ENCODE measurements at regions not wholly inside any gene's neighbourhood (a gene's known extent, or its start where the extent isn't known, plus 50 kb on each side); places are given as distances from the start of the nearest gene placed in this dataset.
A peak's percentile ranks its signal among the peaks of the same experiment; 100 is the strongest.

DNA sequence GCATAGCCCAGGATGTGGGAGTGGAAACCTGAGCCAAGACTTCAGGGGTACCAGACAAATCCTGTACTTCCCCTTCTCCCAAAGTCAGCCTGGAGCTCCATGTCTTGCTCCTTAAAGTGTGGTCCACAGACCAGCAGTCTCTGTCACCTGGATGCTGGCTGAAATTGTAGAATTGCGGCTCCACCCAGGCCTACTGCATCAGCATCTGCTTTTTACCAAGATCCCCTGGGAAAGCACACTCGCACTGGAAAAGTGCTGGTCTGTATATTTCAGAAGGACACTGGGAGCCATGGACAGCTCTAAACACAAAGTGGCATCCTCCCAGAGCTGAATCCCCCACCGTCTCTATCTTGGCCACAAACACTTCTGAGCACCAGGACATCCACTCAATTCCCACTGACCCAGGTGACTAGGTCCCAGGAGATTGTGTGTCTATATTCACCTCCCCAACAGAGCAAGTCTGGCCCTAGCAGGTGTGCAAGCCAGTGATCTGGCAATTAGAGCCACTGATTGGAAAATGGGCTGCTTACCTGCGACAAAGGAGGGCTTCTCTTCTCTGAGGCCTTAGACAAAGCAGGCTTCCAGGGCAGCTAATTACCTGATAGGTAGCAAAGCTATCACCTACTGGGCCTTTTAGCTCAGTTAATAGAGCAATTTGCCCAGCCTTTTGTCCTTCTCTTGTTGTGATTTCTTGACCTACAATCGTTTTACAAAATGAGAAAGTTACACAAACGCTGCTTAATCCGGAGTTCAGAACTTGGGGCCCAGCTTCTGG, 443.3 kb downstream of the MN1 start:
- Histone ChIP-seq H3K36me3 (replicated peaks; ENCODE audit: low read depth, low read length) (no peaks in the 10 kb centered on the region), H3K9ac (ENCODE audit: low read length) (no peak overlapping the region), H3K27me3 (ENCODE audit: low read depth, low read length) (peaks cover 12% of the 10 kb centered on the region; the same call in 1 of the 2 replicates), H4K20me1 (ENCODE audit: insufficient read depth, low read length) (no peaks in the 10 kb centered on the region), H3K79me2 (ENCODE audit: low read length) (no peaks in the 10 kb centered on the region), H3K4me2 (ENCODE audit: low read length) (no peak overlapping the region), H3K4me3 (ENCODE audit: low read length) (no peak overlapping the region), H3K9me3 (ENCODE audit: insufficient read depth, low read length) (peaks cover 11% of the 10 kb centered on the region), H2AFZ (ENCODE audit: low read depth, low read length) (no peak overlapping the region), H3K4me1 (ENCODE audit: low read length) (no peaks in the 10 kb centered on the region), H3K27ac (ENCODE audit: low read length) (no peak overlapping the region)
- TF ChIP-seq, protein P1, sequence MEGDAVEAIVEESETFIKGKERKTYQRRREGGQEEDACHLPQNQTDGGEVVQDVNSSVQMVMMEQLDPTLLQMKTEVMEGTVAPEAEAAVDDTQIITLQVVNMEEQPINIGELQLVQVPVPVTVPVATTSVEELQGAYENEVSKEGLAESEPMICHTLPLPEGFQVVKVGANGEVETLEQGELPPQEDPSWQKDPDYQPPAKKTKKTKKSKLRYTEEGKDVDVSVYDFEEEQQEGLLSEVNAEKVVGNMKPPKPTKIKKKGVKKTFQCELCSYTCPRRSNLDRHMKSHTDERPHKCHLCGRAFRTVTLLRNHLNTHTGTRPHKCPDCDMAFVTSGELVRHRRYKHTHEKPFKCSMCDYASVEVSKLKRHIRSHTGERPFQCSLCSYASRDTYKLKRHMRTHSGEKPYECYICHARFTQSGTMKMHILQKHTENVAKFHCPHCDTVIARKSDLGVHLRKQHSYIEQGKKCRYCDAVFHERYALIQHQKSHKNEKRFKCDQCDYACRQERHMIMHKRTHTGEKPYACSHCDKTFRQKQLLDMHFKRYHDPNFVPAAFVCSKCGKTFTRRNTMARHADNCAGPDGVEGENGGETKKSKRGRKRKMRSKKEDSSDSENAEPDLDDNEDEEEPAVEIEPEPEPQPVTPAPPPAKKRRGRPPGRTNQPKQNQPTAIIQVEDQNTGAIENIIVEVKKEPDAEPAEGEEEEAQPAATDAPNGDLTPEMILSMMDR (IDR thresholded peaks at IDR 0.05; ENCODE audit: low read depth, low read length), result no peak
- no peak for TF ChIP-seq EZH2phosphoT487 (IDR thresholded peaks at IDR 0.05; ENCODE audit: low read depth)

DNA sequence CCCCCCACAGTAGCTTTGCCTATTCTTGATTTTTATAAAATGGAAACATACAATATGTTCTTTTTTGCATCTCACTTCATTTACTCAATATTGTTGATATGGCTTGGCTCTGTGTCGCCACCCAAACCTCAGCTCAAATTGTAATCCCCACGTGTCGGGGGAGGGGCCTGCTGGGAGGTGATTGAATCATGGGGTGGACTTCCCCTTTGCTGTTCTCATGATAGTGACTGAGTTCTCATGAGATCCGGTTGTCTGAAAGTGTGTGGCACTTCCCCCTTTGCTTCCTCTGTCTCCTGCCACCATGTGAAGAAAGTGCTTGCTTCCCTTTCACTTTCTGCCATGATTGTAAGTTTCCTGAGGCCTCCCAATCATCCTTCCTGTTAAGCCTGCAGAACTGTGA, 431.3 kb downstream of the MN1 start:
- no peak overlapping the region for H2AFZ ChIP-seq (ENCODE audit: low read depth, low read length)
- no peaks in the 10 kb centered on the region for H3K79me2 ChIP-seq (ENCODE audit: low read length)
- no peak overlapping the region for H3K9ac ChIP-seq (ENCODE audit: low read length)
- no peaks in the 10 kb centered on the region for H3K9me3 ChIP-seq (ENCODE audit: insufficient read depth, low read length)
- 0 out of 2 replicates have a peak overlapping the region, but pooled peaks have one; percentile 24 for H3K4me2 ChIP-seq (ENCODE audit: low read length)
- TF ChIP-seq, protein P1 (IDR thresholded peaks at IDR 0.05; ENCODE audit: low read depth, low read length), result no peak
- TF ChIP-seq EZH2phosphoT487 (IDR thresholded peaks at IDR 0.05; ENCODE audit: low read depth), result no peak
- H3K36me3 ChIP-seq (replicated peaks; ENCODE audit: low read depth, low read length), result no peaks in the 10 kb centered on the region
- no peaks in the 10 kb centered on the region for H4K20me1 ChIP-seq (ENCODE audit: insufficient read depth, low read length)
- H3K4me3 ChIP-seq (ENCODE audit: low read length), result no peak overlapping the region
- peaks cover 3% of the 10 kb centered on the region; the same call in 1 of the 2 replicates for H3K4me1 ChIP-seq (ENCODE audit: low read length)
- H3K27ac ChIP-seq (ENCODE audit: low read length), result no peak overlapping the region
- H3K27me3 ChIP-seq (ENCODE audit: low read depth, low read length), result peaks cover 14% of the 10 kb centered on the region; the same call in 1 of the 2 replicates

DNA sequence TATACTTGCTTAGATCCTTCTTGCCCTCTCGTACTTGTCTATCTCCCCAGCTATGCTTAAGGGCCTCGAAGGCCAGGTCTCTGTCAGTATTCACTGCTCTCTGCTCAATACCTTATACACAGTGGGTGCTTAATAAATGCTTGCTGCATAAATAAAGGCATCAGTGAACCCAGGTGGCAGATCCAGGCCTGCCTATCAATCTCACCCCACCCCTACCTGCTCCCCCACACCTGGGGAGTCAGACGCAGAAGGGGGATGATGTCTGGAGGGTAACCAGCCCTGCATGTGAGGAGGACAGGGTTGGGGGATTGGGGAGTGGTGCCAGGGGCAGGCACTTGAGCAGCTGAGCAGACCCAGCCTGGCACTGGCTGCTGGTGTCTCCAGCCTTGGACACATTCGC, 430.6 kb downstream of the MN1 start:
- no peak overlapping the region for H3K4me3 ChIP-seq (ENCODE audit: low read length)
- H3K9ac ChIP-seq (ENCODE audit: low read length), result no peak overlapping the region
- no peaks in the 10 kb centered on the region for H3K36me3 ChIP-seq (replicated peaks; ENCODE audit: low read depth, low read length)
- peaks cover 7% of the 10 kb centered on the region; the same call in 1 of the 2 replicates for H3K27me3 ChIP-seq (ENCODE audit: low read depth, low read length)
- H3K27ac ChIP-seq (ENCODE audit: low read length), result no peak overlapping the region
- no peak for TF ChIP-seq EZH2phosphoT487 (IDR thresholded peaks at IDR 0.05; ENCODE audit: low read depth)
- TF ChIP-seq, protein P1 (IDR thresholded peaks at IDR 0.05; ENCODE audit: low read depth, low read length), result no peak
- H3K4me2 ChIP-seq (ENCODE audit: low read length), result no peak overlapping the region
- no peak overlapping the region for H2AFZ ChIP-seq (ENCODE audit: low read depth, low read length)
- no peaks in the 10 kb centered on the region for H4K20me1 ChIP-seq (ENCODE audit: insufficient read depth, low read length)
- no peaks in the 10 kb centered on the region for H3K9me3 ChIP-seq (ENCODE audit: insufficient read depth, low read length)
- H3K79me2 ChIP-seq (ENCODE audit: low read length), result no peaks in the 10 kb centered on the region
- peaks cover 3% of the 10 kb centered on the region; the same call in 1 of the 2 replicates for H3K4me1 ChIP-seq (ENCODE audit: low read length)

DNA sequence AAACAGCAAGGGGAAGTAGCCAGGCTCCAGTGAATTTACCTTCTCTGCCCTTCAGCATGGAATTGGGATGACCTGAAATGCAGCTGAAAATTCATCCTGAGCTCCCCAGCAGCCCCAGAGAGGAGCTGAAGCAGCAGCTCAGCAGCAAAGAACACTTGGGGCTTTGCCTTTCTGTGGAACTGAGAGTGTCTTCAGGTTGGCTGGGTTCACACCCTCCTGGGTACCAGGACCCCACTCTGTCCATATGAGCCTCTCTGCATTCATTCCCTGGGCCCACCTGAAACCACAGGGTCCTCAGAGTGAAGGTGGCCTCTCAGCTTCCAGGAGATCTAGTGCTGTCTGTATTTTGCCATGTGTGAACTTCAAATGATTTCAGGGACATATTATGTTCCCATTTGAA, 429.2 kb downstream of the MN1 start:
- Histone ChIP-seq H2AFZ (ENCODE audit: low read depth, low read length) (no peak overlapping the region), H3K79me2 (ENCODE audit: low read length) (no peaks in the 10 kb centered on the region), H3K27me3 (ENCODE audit: low read depth, low read length) (peaks cover 7% of the 10 kb centered on the region; the same call in 1 of the 2 replicates), H3K27ac (ENCODE audit: low read length) (no peak overlapping the region), H3K4me3 (ENCODE audit: low read length) (no peak overlapping the region), H4K20me1 (ENCODE audit: insufficient read depth, low read length) (no peaks in the 10 kb centered on the region), H3K9me3 (ENCODE audit: insufficient read depth, low read length) (no peaks in the 10 kb centered on the region), H3K36me3 (replicated peaks; ENCODE audit: low read depth, low read length) (no peaks in the 10 kb centered on the region), H3K9ac (ENCODE audit: low read length) (no peak overlapping the region), H3K4me1 (ENCODE audit: low read length) (peaks cover 3% of the 10 kb centered on the region; the same call in 1 of the 2 replicates), H3K4me2 (ENCODE audit: low read length) (no peak overlapping the region)
- TF ChIP-seq, protein P1 (IDR thresholded peaks at IDR 0.05; ENCODE audit: low read depth, low read length), result no peak
- TF ChIP-seq EZH2phosphoT487 (IDR thresholded peaks at IDR 0.05; ENCODE audit: low read depth), result no peak
